Brain pericyte (primary cell): ENCODE measurements at regions not wholly inside any gene's neighbourhood (a gene's known extent, or its start where the extent isn't known, plus 50 kb on each side); places are given as distances from the start of the nearest gene placed in this dataset.

Experiments
- DNase-seq: peaks from one replicate; pipeline ENCODE4 v3.0.0-alpha.2; 2012; ENCODE audit warnings: low read depth, low spot score

GRCh38 chr7:17601921-17602320 lies 303.5 kb downstream of the AHR start:
- no peak for DNase-seq

- DNase-seq: no peak
Observed at GRCh38 chr7:17608114-17608833, 309.8 kb downstream of the AHR start.

- DNase-seq: no peak
Observed at GRCh38 chr7:17611611-17612010, 313.2 kb downstream of the AHR start.

GRCh38 chr7:17613338-17614041 lies 315.0 kb downstream of the AHR start:
- DNase-seq: no peak

GRCh38 chr7:17617380-17617779 lies 318.9 kb downstream of the AHR start:
- DNase-seq: no peak

- no peak for DNase-seq
Observed at GRCh38 chr7:17617857-17618651, 319.6 kb downstream of the AHR start.

GRCh38 chr7:17618652-17618974 lies 320.2 kb downstream of the AHR start:
- DNase-seq: no peak

- no peak for DNase-seq
Observed at GRCh38 chr7:17619196-17619818, 320.9 kb downstream of the AHR start.

- DNase-seq: no peak
Observed at GRCh38 chr7:17620566-17620965, 319.7 kb downstream of the SNX13 start.

GRCh38 chr7:17622451-17622850 lies 317.8 kb downstream of the SNX13 start:
- no peak for DNase-seq

GRCh38 chr7:17623546-17624185 lies 316.6 kb downstream of the SNX13 start:
- DNase-seq: no peak

GRCh38 chr7:17624379-17624778 lies 315.9 kb downstream of the SNX13 start:
- DNase-seq: no peak

GRCh38 chr7:17625043-17625442 lies 315.3 kb downstream of the SNX13 start:
- DNase-seq: no peak

GRCh38 chr7:17626235-17626634 lies 314.1 kb downstream of the SNX13 start:
- no peak for DNase-seq

GRCh38 chr7:17631061-17631460 lies 309.2 kb downstream of the SNX13 start:
- no peak for DNase-seq

- DNase-seq: no peak
Observed at GRCh38 chr7:17632384-17632783, 307.9 kb downstream of the SNX13 start.

GRCh38 chr7:17633067-17633466 lies 307.2 kb downstream of the SNX13 start:
- DNase-seq: no peak

- DNase-seq: no peak
Observed at GRCh38 chr7:17638727-17639126, 301.6 kb downstream of the SNX13 start.

GRCh38 chr7:17640730-17641377 lies 299.4 kb downstream of the SNX13 start:
- no peak for DNase-seq

- no peak for DNase-seq
Observed at GRCh38 chr7:17645500-17645899, 294.8 kb downstream of the SNX13 start.

- DNase-seq: no peak
Observed at GRCh38 chr7:17646253-17646956, 293.9 kb downstream of the SNX13 start.
